ENCODE measurements at regions not wholly inside any gene's neighbourhood (a gene's known extent, or its start where the extent isn't known, plus 50 kb on each side); places are given as distances from the start of the nearest gene placed in this dataset.

- TF ChIP-seq CTCF (conservative IDR thresholded peaks at IDR 0.05 in 1 of 2, IDR thresholded peaks at IDR 0.05 in 1 of 2; ENCODE audit: extremely low read depth in 1 of 2, insufficient read depth in 1 of 2, low read depth in 1 of 2, low read length in 2 of 2) (no peak), EZH2 (IDR thresholded peaks at IDR 0.05; ENCODE audit: borderline replicate concordance, low read length) (no peak)
Measured at GRCh38 chr6:93057584-93057983, 361.8 kb downstream of the EPHA7 start.

Data from mammary epithelial cell (primary cell).